ENCODE measurements at regions not wholly inside any gene's neighbourhood (a gene's known extent, or its start where the extent isn't known, plus 50 kb on each side); places are given as distances from the start of the nearest gene placed in this dataset.
"Not testable (repeated sequence)": the region's sequence is repeated elsewhere in the genome, so short reads cannot be mapped to it uniquely, and the experiment has no call there.

GRCh38 chr16:79964104-79964503 is 363.6 kb upstream of the MAF start:
- DNase-seq, result no peak

GRCh38 chr16:79962962-79963361 is 362.4 kb upstream of the MAF start:
- no peak for DNase-seq

GRCh38 chr16:79959226-79959625 is 358.7 kb upstream of the MAF start:
- no peak for DNase-seq

- no peak for DNase-seq
Observed at GRCh38 chr16:79954921-79955705, 354.6 kb upstream of the MAF start.

GRCh38 chr16:79950932-79951719 is 350.6 kb upstream of the MAF start:
- no peak for DNase-seq

- no peak for DNase-seq
Observed at GRCh38 chr16:79949417-79949816, 348.9 kb upstream of the MAF start.

GRCh38 chr16:79947771-79948170 is 347.2 kb upstream of the MAF start:
- DNase-seq, result no peak

GRCh38 chr16:79946252-79946651 is 345.7 kb upstream of the MAF start:
- DNase-seq, result no peak

- DNase-seq, result no peak
Observed at GRCh38 chr16:79943736-79944135, 343.2 kb upstream of the MAF start.

- DNase-seq, result no peak
Observed at GRCh38 chr16:79938575-79938974, 338.0 kb upstream of the MAF start.

GRCh38 chr16:79937671-79938070 is 337.1 kb upstream of the MAF start:
- DNase-seq, result not testable (repeated sequence)

- DNase-seq, result no peak
Observed at GRCh38 chr16:79933603-79934002, 333.1 kb upstream of the MAF start.

- DNase-seq, result no peak
Observed at GRCh38 chr16:79932572-79932971, 332.0 kb upstream of the MAF start.

GRCh38 chr16:79931721-79932120 is 331.2 kb upstream of the MAF start:
- DNase-seq, result no peak

- DNase-seq, result no peak
Observed at GRCh38 chr16:79929260-79929965, 328.9 kb upstream of the MAF start.

GRCh38 chr16:79928142-79928873 is 327.8 kb upstream of the MAF start:
- no peak for DNase-seq

GRCh38 chr16:79926451-79927205 is 326.1 kb upstream of the MAF start:
- no peak for DNase-seq

GRCh38 chr16:79923431-79923830 is 322.9 kb upstream of the MAF start:
- no peak for DNase-seq

GRCh38 chr16:79920685-79921084 is 320.1 kb upstream of the MAF start:
- no peak for DNase-seq

GRCh38 chr16:79918916-79919315 is 318.4 kb upstream of the MAF start:
- no peak for DNase-seq

- DNase-seq, result no peak
Observed at GRCh38 chr16:79915761-79916160, 315.2 kb upstream of the MAF start.

All from SHP77 treated with DMSO at 0.1 percent for 48 hours (cell line).